ENCODE measurements at regions not wholly inside any gene's neighbourhood (a gene's known extent, or its start where the extent isn't known, plus 50 kb on each side); places are given as distances from the start of the nearest gene placed in this dataset.

- TF ChIP-seq PATZ1 (CRISPR knock-in tag; IDR thresholded peaks at IDR 0.05; ENCODE audit: borderline replicate concordance) (no peak), CREB5 (CRISPR knock-in tag; IDR thresholded peaks at IDR 0.05; ENCODE audit: low read depth) (no peak), OSR1 (CRISPR knock-in tag; IDR thresholded peaks at IDR 0.05) (no peak), ISL1 (CRISPR knock-in tag; IDR thresholded peaks at IDR 0.05) (no peak), SNAI2 (CRISPR knock-in tag; IDR thresholded peaks at IDR 0.05) (no peak), ZFP30 (CRISPR knock-in tag; IDR thresholded peaks at IDR 0.05) (no peak), ZFP3 (CRISPR knock-in tag; IDR thresholded peaks at IDR 0.05) (no peak), ZNF70 (CRISPR knock-in tag; IDR thresholded peaks at IDR 0.05) (no peak), GLIS3 (CRISPR knock-in tag; IDR thresholded peaks at IDR 0.05) (no peak), TOX (CRISPR knock-in tag; IDR thresholded peaks at IDR 0.05; ENCODE audit: borderline replicate concordance) (no peak), CSRNP3 (CRISPR knock-in tag; IDR thresholded peaks at IDR 0.05) (no peak), TCF4 (CRISPR knock-in tag; IDR thresholded peaks at IDR 0.05; ENCODE audit: borderline replicate concordance) (no peak), ZNF565 (CRISPR knock-in tag; conservative IDR thresholded peaks at IDR 0.05; ENCODE audit: low read depth) (no peak)
Measured at GRCh38 chr11:103548838-103549237, 439.6 kb downstream of the DYNC2H1 start.
